Endodermal cell (in vitro differentiated cells): ENCODE measurements at regions not wholly inside any gene's neighbourhood (a gene's known extent, or its start where the extent isn't known, plus 50 kb on each side); places are given as distances from the start of the nearest gene placed in this dataset.

Experiments used
- DNase-seq: peaks from one replicate; pipeline ENCODE4 v3.0.0-alpha.2; 2017
- H3K27ac ChIP-seq: 2 replicates; pipeline ENCODE4 v1.5.1; 2013; ENCODE audit warnings: mild to moderate bottlenecking, low read depth, low read length, moderate library complexity
- H3K27me3 ChIP-seq: 2 replicates; pipeline ENCODE4 v1.6.1; 2013; ENCODE audit warnings: mild to moderate bottlenecking, low read length, moderate library complexity; ENCODE audit not compliant: insufficient read depth, control insufficient read depth, poor library complexity, severe bottlenecking
- H3K36me3 ChIP-seq: 2 replicates; pipeline ENCODE4 v1.7.0; 2013; ENCODE audit warnings: mild to moderate bottlenecking, low read length, moderate library complexity; ENCODE audit not compliant: control insufficient read depth, insufficient read depth
- H3K4me1 ChIP-seq: one replicate; pipeline ENCODE4 v1.7.0; 2013; ENCODE audit warnings: low read length; ENCODE audit not compliant: control insufficient read depth, insufficient read depth
- H3K4me3 ChIP-seq: 2 replicates; pipeline ENCODE4 v1.5.1; 2013; ENCODE audit warnings: mild to moderate bottlenecking, low read length, moderate library complexity
- H3K9ac ChIP-seq: 2 replicates; pipeline ENCODE4 v1.6.1; 2013; ENCODE audit warnings: mild to moderate bottlenecking, low read length, moderate library complexity; ENCODE audit not compliant: poor library complexity, severe bottlenecking; ENCODE audit errors: extremely low read depth
- H3K9me3 ChIP-seq: 2 replicates; pipeline ENCODE4 v1.6.1; 2013; ENCODE audit warnings: mild to moderate bottlenecking, low read length, moderate library complexity; ENCODE audit not compliant: control insufficient read depth
- H3K27ac Mint-ChIP-seq: 2 replicates; pipeline ENCODE4 v1.8.0; 2020; ENCODE audit warnings: mixed read lengths
- H3K27me3 Mint-ChIP-seq: 2 replicates; pipeline ENCODE4 v1.8.0; 2021; ENCODE audit warnings: mild to moderate bottlenecking, mixed read lengths; ENCODE audit not compliant: insufficient read depth
- H3K36me3 Mint-ChIP-seq: 2 replicates; pipeline ENCODE4 v1.8.0; 2020; ENCODE audit warnings: low read depth, mixed read lengths
- H3K4me1 Mint-ChIP-seq: 2 replicates; pipeline ENCODE4 v1.8.0; 2020; ENCODE audit warnings: mixed read lengths
- H3K4me3 Mint-ChIP-seq: 2 replicates; pipeline ENCODE4 v1.8.0; 2020; ENCODE audit warnings: mild to moderate bottlenecking, moderate library complexity, mixed read lengths
- H3K9me3 Mint-ChIP-seq: 2 replicates; pipeline ENCODE4 v1.8.0; 2020; ENCODE audit warnings: mild to moderate bottlenecking, mixed read lengths
- CTCF ChIP-seq: fragments of 200-600 bp; sonication (generic); conservative IDR thresholded peaks from 2 replicates; pipeline ENCODE4 v1.5.0; 2021; ENCODE audit warnings: antibody characterized with exemption, mild to moderate bottlenecking
- WGBS, 2 experiments: methylation state at CpG; one replicate each; pipeline versions ENCODE4 v1.1.5 to v1.1.7; 2013; ENCODE audit warnings: missing lambda C conversion rate in 2 of 2, mixed read lengths in 1 of 2; ENCODE audit not compliant: insufficient coverage in 1 of 2, insufficient read length in 1 of 2; 5-methylcytosine and 5-hydroxymethylcytosine counted together

DNA sequence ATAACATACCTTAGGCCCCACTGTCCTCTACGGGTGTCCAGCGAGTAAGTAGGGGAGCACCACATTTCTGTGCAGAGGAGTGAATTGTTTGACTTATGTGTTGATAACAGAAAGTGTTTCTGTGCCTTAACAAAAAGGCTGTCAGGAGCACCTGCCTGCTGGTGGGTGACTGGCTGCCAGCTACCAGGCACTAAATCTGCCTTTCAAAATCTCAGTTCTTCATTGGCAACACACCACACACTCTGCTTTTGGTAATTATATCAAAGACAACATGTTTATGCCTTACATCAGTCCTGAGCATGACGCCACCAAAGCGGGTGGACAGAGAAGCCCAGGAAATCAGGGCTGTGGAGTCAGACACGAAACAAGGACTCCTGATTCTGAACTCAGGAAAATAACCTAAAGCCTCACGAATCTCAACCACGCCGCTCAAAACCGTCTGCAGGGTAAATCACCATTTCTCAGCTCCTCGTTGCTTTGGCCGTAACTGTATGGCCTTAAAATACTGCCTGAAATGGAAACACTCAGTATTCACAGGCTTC lies 105.2 kb upstream of the SOX1 start:
- DNase-seq: no peak
- Histone ChIP-seq H3K9me3 (no peaks in the 10 kb centered on the region), H3K36me3 (no peaks in the 10 kb centered on the region), H3K4me1 (no peaks in the 10 kb centered on the region), H3K9ac (no peak overlapping the region), H3K4me3 (no peak overlapping the region), H3K27ac (no peak overlapping the region), H3K27me3 (no peaks in the 10 kb centered on the region)
- Mint-ChIP-seq H3K4me3 (no peak overlapping the region), H3K9me3 (peaks cover 2% of the 10 kb centered on the region), H3K27me3 (no peaks in the 10 kb centered on the region), H3K36me3 (no peaks in the 10 kb centered on the region), H3K27ac (no peak overlapping the region), H3K4me1 (peaks cover 4% of the 10 kb centered on the region)
- TF ChIP-seq CTCF: no peak
- 91 to 96% methylated on average over 9 to 11 of the region's 11 CpGs for WGBS, 2 experiments

DNA sequence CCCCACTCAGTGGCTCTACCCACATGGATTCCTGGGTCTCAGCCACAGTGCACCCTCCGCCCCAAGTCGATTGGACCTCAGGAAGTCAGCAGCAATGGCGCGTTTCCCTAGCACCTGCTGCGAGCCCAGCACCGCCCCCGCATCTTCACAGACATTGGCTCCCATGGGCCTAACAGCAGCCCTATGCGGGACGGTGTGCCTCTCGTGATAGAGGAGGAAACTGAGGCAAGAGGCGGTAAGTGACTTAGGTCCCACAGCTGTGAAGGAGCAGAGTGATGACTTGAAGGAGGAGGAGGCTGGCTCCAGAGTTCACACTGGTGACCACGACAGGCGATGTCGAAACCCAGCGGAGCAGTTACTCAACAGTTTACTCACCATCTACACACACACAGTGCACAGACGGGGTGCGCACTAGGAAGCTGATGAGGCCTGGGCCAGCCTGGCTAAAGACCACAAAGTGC lies 104.5 kb upstream of the SOX1 start:
- Mint-ChIP-seq H3K27me3 (no peaks in the 10 kb centered on the region), H3K9me3 (peaks cover 2% of the 10 kb centered on the region), H3K36me3 (no peaks in the 10 kb centered on the region), H3K4me3 (no peak overlapping the region), H3K27ac (no peak overlapping the region), H3K4me1 (peaks cover under 1% of the 10 kb centered on the region)
- Histone ChIP-seq H3K4me1 (no peaks in the 10 kb centered on the region), H3K4me3 (no peak overlapping the region), H3K27me3 (no peaks in the 10 kb centered on the region), H3K36me3 (no peaks in the 10 kb centered on the region), H3K27ac (no peak overlapping the region), H3K9me3 (no peaks in the 10 kb centered on the region), H3K9ac (no peak overlapping the region)
- WGBS, 2 experiments: 90 to 93% methylated on average over 2 to 17 of the region's 17 CpGs
- TF ChIP-seq CTCF: no peak
- no peak for DNase-seq

DNA sequence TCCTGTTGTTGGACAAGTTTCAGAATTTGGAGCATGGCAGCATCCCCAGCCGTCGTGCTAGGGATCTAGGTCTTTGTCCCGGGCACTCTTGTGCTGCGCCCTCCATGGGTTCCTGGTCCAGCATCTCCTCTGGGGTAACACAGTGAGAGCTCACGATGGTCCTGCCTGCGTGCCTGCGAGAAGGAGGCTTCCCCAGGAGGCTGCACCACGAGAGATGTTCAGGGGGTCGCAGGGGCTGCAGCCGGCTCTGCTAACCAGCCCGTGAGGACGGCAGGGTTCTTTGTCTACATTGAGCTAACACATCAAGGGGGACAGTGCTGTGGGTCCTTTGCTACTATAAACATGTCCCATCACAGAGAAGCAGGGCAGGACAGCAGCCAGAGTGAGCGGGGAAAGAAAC lies 103.9 kb upstream of the SOX1 start:
- no peak for TF ChIP-seq CTCF
- Histone ChIP-seq H3K9me3 (no peaks in the 10 kb centered on the region), H3K4me1 (no peaks in the 10 kb centered on the region), H3K27ac (no peak overlapping the region), H3K36me3 (no peaks in the 10 kb centered on the region), H3K27me3 (no peaks in the 10 kb centered on the region), H3K9ac (no peak overlapping the region), H3K4me3 (no peak overlapping the region)
- WGBS, 2 experiments: 93 to 97% methylated on average over 6 to 13 of the region's 13 CpGs
- H3K4me3 Mint-ChIP-seq: no peak overlapping the region
- no peaks in the 10 kb centered on the region for H3K27me3 Mint-ChIP-seq
- no peaks in the 10 kb centered on the region for H3K4me1 Mint-ChIP-seq
- no peak overlapping the region for H3K27ac Mint-ChIP-seq
- peaks cover 2% of the 10 kb centered on the region for H3K9me3 Mint-ChIP-seq
- no peaks in the 10 kb centered on the region for H3K36me3 Mint-ChIP-seq
- no peak for DNase-seq
